K562 (cell line): ENCODE measurements at regions not wholly inside any gene's neighbourhood (a gene's known extent, or its start where the extent isn't known, plus 50 kb on each side); places are given as distances from the start of the nearest gene placed in this dataset.

Source experiments
- ATAC-seq: fragments of 200-7000 bp; cut with Tn5 transposase; 3 replicates; pipeline ENCODE4 v1.9.1; 2020; ENCODE audit warnings: moderate library complexity
- BruUV-seq: library from RNA; stranded (reverse); fragments of 400-500 nt; replicated peaks from 2 replicates; lab custom pipeline; 2021; lab: Mats Ljungman, UMichigan
- CTCF ChIA-PET: fragments of 300-600 bp; formaldehyde crosslinking; extraction: SDS; loops from one replicate; lab custom pipeline; 2021; ENCODE audit warnings: low intra/inter-chr PET ratio; lab: Yijun Ruan, JAX
- POLR2A ChIA-PET: fragments of 300-600, 350-650 bp; sonication (Branson Sonifier 250); formaldehyde crosslinking; extraction: SDS; loops from one replicate; lab custom pipeline; 2021; ENCODE audit warnings: antibody characterized with exemption, inconsistent platforms; lab: Yijun Ruan, JAX
- DNase-seq, 4 experiments: peaks; one replicate each; pipeline versions ENCODE4 v3.0.0 to v3.0.0-alpha.2; 2011 to 2018; ENCODE audit warnings: low spot score in 3 of 4, mixed read lengths in 3 of 4; ENCODE audit errors: extremely low read depth in 1 of 4
- FAIRE-seq: peaks from 2 replicates; lab custom pipeline; 2011; peaks lifted over from hg19 to GRCh38; lab: Jason Lieb, UNC
- H2AFZ ChIP-seq: 2 replicates; pipeline ENCODE4 v1.6.0; 2011; ENCODE audit warnings: low read depth, low read length, control low read depth, inconsistent platforms
- H3K27ac ChIP-seq: fragments of 200-600 bp; 3 replicates; pipeline ENCODE4 v1.8.0; 2011; ENCODE audit warnings: low read depth, mild to moderate bottlenecking, control low read depth, inconsistent platforms, low read length, moderate library complexity, mixed read lengths; ENCODE audit errors: extremely low read depth
- H3K27me3 ChIP-seq, 2 experiments: fragments of 300-600 bp in 1 of 2; 2 replicates in 1 of 2; 3 replicates in 1 of 2; pipeline versions ENCODE4 v1.6.0 to v1.8.0; 2011; ENCODE audit warnings: inconsistent platforms in 2 of 2, low read length in 2 of 2, mild to moderate bottlenecking in 1 of 2, mixed read lengths in 1 of 2, moderate library complexity in 1 of 2; ENCODE audit not compliant: control insufficient read depth in 2 of 2, insufficient read depth in 2 of 2
- H3K36me3 ChIP-seq: fragments of 300-600 bp; 3 replicates; pipeline ENCODE4 v1.8.0; 2011; ENCODE audit warnings: mild to moderate bottlenecking, low read length, inconsistent platforms; ENCODE audit not compliant: control insufficient read depth, insufficient read depth
- H3K4me1 ChIP-seq, 2 experiments: fragments of 200-600 bp in 1 of 2; replicated peaks in 1 of 2; 2 replicates in 1 of 2; 3 replicates in 1 of 2; pipeline versions ENCODE4 v1.5.1 to v1.8.0; 2011; ENCODE audit warnings: inconsistent platforms in 2 of 2, low read length in 2 of 2, mild to moderate bottlenecking in 1 of 2, mixed read lengths in 1 of 2, moderate library complexity in 1 of 2; ENCODE audit not compliant: control insufficient read depth in 2 of 2, insufficient read depth in 2 of 2
- H3K4me2 ChIP-seq: 2 replicates; pipeline ENCODE4 v1.6.1; 2011; ENCODE audit warnings: low read length, control low read depth, inconsistent platforms, mixed read lengths; ENCODE audit not compliant: insufficient read depth
- H3K4me3 ChIP-seq: fragments of 200-600 bp; sonication (generic), shearing (Covaris generic); 2 replicates; pipeline ENCODE4 v1.5.1; 2016; ENCODE audit warnings: control low read depth, inconsistent platforms
- H3K79me2 ChIP-seq: fragments of 200-600 bp; 3 replicates; pipeline ENCODE4 v1.8.0; 2011; ENCODE audit warnings: low read length, inconsistent platforms; ENCODE audit not compliant: control insufficient read depth, insufficient read depth
- H3K9ac ChIP-seq, 2 experiments: 2 replicates each; pipeline versions ENCODE4 v1.6.0 to v1.6.1; 2011; ENCODE audit warnings: low read depth in 2 of 2, low read length in 2 of 2, control low read depth in 1 of 2, inconsistent platforms in 1 of 2, mild to moderate bottlenecking in 1 of 2, mixed read lengths in 1 of 2; ENCODE audit not compliant: insufficient read depth in 1 of 2
- H3K9me1 ChIP-seq: one replicate; pipeline ENCODE4 v1.6.0; 2011; ENCODE audit warnings: inconsistent platforms, mild to moderate bottlenecking, low read length, moderate library complexity; ENCODE audit not compliant: control insufficient read depth, insufficient read depth
- H3K9me3 ChIP-seq: replicated peaks from 2 replicates; pipeline ENCODE4 v1.5.1; 2011; ENCODE audit warnings: low read depth, low read length, inconsistent platforms; ENCODE audit not compliant: control insufficient read depth, insufficient read depth
- H4K20me1 ChIP-seq: replicated peaks from 2 replicates; pipeline ENCODE4 v1.6.1; 2011; ENCODE audit warnings: low read length, inconsistent platforms, mixed read lengths; ENCODE audit not compliant: control insufficient read depth, insufficient read depth
- BRD4 ChIP-seq: fragments of 200-600 bp; sonication (generic); IDR thresholded peaks from 2 replicates; pipeline ENCODE4 v1.6.1; 2017; ENCODE audit warnings: inconsistent platforms
- CBFA2T3 ChIP-seq: fragments of 450-650 bp; IDR thresholded peaks from 2 replicates; pipeline ENCODE4 v1.6.1; 2017
- CSDE1 ChIP-seq, 2 experiments: fragments of 450-650 bp; IDR thresholded peaks; 2 replicates each; pipeline ENCODE4 v1.6.1; 2016; ENCODE audit warnings: mild to moderate bottlenecking in 1 of 2
- FOXJ3 ChIP-seq: sonication (generic); formaldehyde crosslinking; IDR thresholded peaks from 2 replicates; pipeline ENCODE4 v1.4.0; 2020; ENCODE audit warnings: mild to moderate bottlenecking, missing genetic modification reagents
- HNRNPL ChIP-seq: fragments of 200-400 bp; formaldehyde crosslinking; IDR thresholded peaks from 2 replicates; pipeline ENCODE4 v1.6.1; 2017; ENCODE audit warnings: low read depth, mild to moderate bottlenecking, low read length
- MCM7 ChIP-seq, 2 experiments: fragments of 450-650 bp; IDR thresholded peaks; 2 replicates each; pipeline ENCODE4 v1.6.1; 2016 to 2018
- PRPF4 ChIP-seq: fragments of 200-400 bp; formaldehyde crosslinking; IDR thresholded peaks from one replicate; pipeline ENCODE4 v1.6.1; 2017; ENCODE audit warnings: low read length, low read depth, mild to moderate bottlenecking; ENCODE audit not compliant: insufficient read depth, poor library complexity, severe bottlenecking
- SAP30 ChIP-seq: fragments of 200-600 bp; sonication (generic); IDR thresholded peaks from 2 replicates; pipeline ENCODE4 v1.6.1; 2012; ENCODE audit warnings: borderline replicate concordance, low read depth, mild to moderate bottlenecking, moderate library complexity, low read length, control low read depth, inconsistent platforms; ENCODE audit not compliant: insufficient read depth, poor library complexity, severe bottlenecking
- SPI1 ChIP-seq: IDR thresholded peaks from 2 replicates; pipeline ENCODE4 v1.6.1; 2011; ENCODE audit warnings: low read depth, low read length, control low read depth, borderline replicate concordance
- TCFL5 ChIP-seq: fragments of 250-450 bp; sonication (Bioruptor Pico); conservative IDR thresholded peaks from 2 replicates; pipeline ENCODE4 v1.6.1; 2021; ENCODE audit warnings: mild to moderate bottlenecking, moderate library complexity, matching md5 sums
- ZKSCAN3 ChIP-seq: fragments of 250-450 bp; sonication (Bioruptor Pico); IDR thresholded peaks from 2 replicates; pipeline ENCODE4 v1.4.0; 2020
- ZNF311 ChIP-seq: fragments of 250-450 bp; sonication (Bioruptor Pico); IDR thresholded peaks from 2 replicates; pipeline ENCODE4 v1.4.0; 2020; ENCODE audit warnings: mild to moderate bottlenecking, moderate library complexity
- ZNF436 ChIP-seq: fragments of 250-450, 450-650 bp; sonication (Bioruptor Pico); formaldehyde crosslinking; IDR thresholded peaks from 2 replicates; pipeline ENCODE4 v1.7.0; 2020; ENCODE audit warnings: mild to moderate bottlenecking
- WGBS: fragments of 100-300 bp; shearing (Covaris generic); methylation state at CpG from one replicate; pipeline ENCODE4 v1.1.6; 2016; ENCODE audit warnings: low coverage, mixed read lengths; ENCODE audit not compliant: insufficient coverage; ENCODE audit errors: missing lambda C conversion rate; 5-methylcytosine and 5-hydroxymethylcytosine counted together
- in situ Hi-C: fragments of 300-500 bp; cut with MboI; formaldehyde crosslinking; loops from 4 replicates; pipeline ENCODE4 v1.15.0; 2018; ENCODE audit warnings: inconsistent platforms, mixed read lengths
- intact Hi-C: fragments of 100-400 bp; cut with micrococcal nuclease; formaldehyde crosslinking; loops from 2 replicates; pipeline ENCODE4 v1.14.2; 2022
- TF ChIP-seq, protein P1 (sequence below): fragments of 250-450 bp; sonication (Bioruptor Pico); IDR thresholded peaks from 2 replicates; pipeline ENCODE4 v1.9.0; 2021; ENCODE audit warnings: mild to moderate bottlenecking
- TF ChIP-seq, protein P2 (sequence below): fragments of 200-800 bp; sonication (Bioruptor generic); IDR thresholded peaks from 2 replicates; pipeline ENCODE4 v1.6.1; 2017; ENCODE audit warnings: missing genetic modification characterization, missing compliant biosample characterization
- TF ChIP-seq, protein P3 (sequence below), 2 experiments: IDR thresholded peaks; 2 replicates each; pipeline ENCODE4 v1.6.1; 2012; ENCODE audit warnings: improper control_type of control experiment in 2 of 2, low read depth in 2 of 2, low read length in 2 of 2, borderline replicate concordance in 1 of 2
- TF ChIP-seq, protein P4 (sequence below): sonication (generic); formaldehyde crosslinking; IDR thresholded peaks from 2 replicates; pipeline ENCODE4 v1.8.1; 2023; ENCODE audit warnings: mild to moderate bottlenecking, missing genetic modification reagents
- TF ChIP-seq, protein P5 (sequence below): sonication (generic); formaldehyde crosslinking; IDR thresholded peaks from 2 replicates; pipeline ENCODE4 v1.9.0; 2022; ENCODE audit warnings: mild to moderate bottlenecking, missing genetic modification reagents

DNA sequence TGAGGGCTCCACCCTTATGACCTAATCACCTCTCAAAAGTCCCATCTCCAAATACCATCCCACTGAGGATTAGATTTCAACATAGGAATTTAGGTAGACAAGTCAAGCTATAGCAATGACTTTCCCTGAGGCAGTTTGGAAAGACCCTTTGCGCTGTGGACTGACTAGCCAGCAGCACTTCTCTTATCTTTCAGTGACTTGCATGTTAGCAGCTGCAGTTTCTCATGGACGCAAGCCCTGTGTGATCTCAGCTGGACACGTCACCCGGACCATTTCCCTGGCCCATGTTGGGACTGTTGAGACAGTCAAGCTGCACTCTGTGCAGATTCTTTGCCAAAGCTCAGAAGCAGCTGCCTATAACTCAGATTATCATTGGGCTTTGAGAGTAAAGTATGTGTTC is 408.1 kb upstream of the USP24 start:
- in situ Hi-C loops (no loop called here), intact Hi-C loops (no loop called here)
- Histone ChIP-seq H3K27me3 (no peaks in the 10 kb centered on the region), H3K9me1 (no peaks in the 10 kb centered on the region), H3K4me3 (no peak overlapping the region), H4K20me1 (no peaks in the 10 kb centered on the region), H3K36me3 (no peaks in the 10 kb centered on the region), H3K79me2 (no peaks in the 10 kb centered on the region), H3K9ac (no peak overlapping the region), H3K9me3 (no peaks in the 10 kb centered on the region), H3K27ac (no peak overlapping the region), H3K4me1 (no peaks in the 10 kb centered on the region), H3K4me2 (no peak overlapping the region), H2AFZ (no peak overlapping the region)
- FAIRE-seq (no peak), DNase-seq (peak in 1 of 4 experiments; percentile 6), ATAC-seq (no peak)
- TF ChIP-seq ZNF436 (CRISPR knock-in tag) (no peak), SAP30 (no peak), SPI1 (no peak), CBFA2T3 (no peak), ZKSCAN3 (CRISPR knock-in tag) (no peak), BRD4 (no peak), MCM7 (IDR thresholded peaks at IDR 0.05) (no peak), FOXJ3 (CRISPR knock-in tag) (no peak), PRPF4 (no peak), HNRNPL (no peak), ZNF311 (CRISPR knock-in tag) (no peak), CSDE1 (IDR thresholded peaks at IDR 0.05) (no peak), TCFL5 (CRISPR knock-in tag) (no peak)
- TF ChIP-seq, protein P1, sequence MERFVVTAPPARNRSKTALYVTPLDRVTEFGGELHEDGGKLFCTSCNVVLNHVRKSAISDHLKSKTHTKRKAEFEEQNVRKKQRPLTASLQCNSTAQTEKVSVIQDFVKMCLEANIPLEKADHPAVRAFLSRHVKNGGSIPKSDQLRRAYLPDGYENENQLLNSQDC, result no peak
- TF ChIP-seq, protein P2, sequence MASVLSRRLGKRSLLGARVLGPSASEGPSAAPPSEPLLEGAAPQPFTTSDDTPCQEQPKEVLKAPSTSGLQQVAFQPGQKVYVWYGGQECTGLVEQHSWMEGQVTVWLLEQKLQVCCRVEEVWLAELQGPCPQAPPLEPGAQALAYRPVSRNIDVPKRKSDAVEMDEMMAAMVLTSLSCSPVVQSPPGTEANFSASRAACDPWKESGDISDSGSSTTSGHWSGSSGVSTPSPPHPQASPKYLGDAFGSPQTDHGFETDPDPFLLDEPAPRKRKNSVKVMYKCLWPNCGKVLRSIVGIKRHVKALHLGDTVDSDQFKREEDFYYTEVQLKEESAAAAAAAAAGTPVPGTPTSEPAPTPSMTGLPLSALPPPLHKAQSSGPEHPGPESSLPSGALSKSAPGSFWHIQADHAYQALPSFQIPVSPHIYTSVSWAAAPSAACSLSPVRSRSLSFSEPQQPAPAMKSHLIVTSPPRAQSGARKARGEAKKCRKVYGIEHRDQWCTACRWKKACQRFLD (CRISPR knock-in tag), result no peak
- TF ChIP-seq, protein P3, sequence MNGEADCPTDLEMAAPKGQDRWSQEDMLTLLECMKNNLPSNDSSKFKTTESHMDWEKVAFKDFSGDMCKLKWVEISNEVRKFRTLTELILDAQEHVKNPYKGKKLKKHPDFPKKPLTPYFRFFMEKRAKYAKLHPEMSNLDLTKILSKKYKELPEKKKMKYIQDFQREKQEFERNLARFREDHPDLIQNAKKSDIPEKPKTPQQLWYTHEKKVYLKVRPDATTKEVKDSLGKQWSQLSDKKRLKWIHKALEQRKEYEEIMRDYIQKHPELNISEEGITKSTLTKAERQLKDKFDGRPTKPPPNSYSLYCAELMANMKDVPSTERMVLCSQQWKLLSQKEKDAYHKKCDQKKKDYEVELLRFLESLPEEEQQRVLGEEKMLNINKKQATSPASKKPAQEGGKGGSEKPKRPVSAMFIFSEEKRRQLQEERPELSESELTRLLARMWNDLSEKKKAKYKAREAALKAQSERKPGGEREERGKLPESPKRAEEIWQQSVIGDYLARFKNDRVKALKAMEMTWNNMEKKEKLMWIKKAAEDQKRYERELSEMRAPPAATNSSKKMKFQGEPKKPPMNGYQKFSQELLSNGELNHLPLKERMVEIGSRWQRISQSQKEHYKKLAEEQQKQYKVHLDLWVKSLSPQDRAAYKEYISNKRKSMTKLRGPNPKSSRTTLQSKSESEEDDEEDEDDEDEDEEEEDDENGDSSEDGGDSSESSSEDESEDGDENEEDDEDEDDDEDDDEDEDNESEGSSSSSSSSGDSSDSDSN (IDR thresholded peaks at IDR 0.05; ENCODE audit: borderline replicate concordance in 1 of 2, low read depth in 2 of 2, low read length in 2 of 2), result no peak
- TF ChIP-seq, protein P4, sequence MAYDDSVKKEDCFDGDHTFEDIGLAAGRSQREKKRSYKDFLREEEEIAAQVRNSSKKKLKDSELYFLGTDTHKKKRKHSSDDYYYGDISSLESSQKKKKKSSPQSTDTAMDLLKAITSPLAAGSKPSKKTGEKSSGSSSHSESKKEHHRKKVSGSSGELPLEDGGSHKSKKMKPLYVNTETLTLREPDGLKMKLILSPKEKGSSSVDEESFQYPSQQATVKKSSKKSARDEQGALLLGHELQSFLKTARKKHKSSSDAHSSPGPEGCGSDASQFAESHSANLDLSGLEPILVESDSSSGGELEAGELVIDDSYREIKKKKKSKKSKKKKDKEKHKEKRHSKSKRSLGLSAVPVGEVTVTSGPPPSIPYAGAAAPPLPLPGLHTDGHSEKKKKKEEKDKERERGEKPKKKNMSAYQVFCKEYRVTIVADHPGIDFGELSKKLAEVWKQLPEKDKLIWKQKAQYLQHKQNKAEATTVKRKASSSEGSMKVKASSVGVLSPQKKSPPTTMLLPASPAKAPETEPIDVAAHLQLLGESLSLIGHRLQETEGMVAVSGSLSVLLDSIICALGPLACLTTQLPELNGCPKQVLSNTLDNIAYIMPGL (CRISPR knock-in tag), result no peak
- TF ChIP-seq, protein P5, sequence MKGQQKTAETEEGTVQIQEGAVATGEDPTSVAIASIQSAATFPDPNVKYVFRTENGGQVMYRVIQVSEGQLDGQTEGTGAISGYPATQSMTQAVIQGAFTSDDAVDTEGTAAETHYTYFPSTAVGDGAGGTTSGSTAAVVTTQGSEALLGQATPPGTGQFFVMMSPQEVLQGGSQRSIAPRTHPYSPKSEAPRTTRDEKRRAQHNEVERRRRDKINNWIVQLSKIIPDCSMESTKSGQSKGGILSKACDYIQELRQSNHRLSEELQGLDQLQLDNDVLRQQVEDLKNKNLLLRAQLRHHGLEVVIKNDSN (CRISPR knock-in tag), result no peak
- POLR2A ChIA-PET, result no interaction called here
- CTCF ChIA-PET, result no interaction called here
- no TSS peak for BruUV-seq
- WGBS, result 0% methylated on average over 4 of the region's 4 CpGs
